NT2/D1 (cell line): ENCODE measurements at regions not wholly inside any gene's neighbourhood (a gene's known extent, or its start where the extent isn't known, plus 50 kb on each side); places are given as distances from the start of the nearest gene placed in this dataset.
"Not testable (repeated sequence)": the region's sequence is repeated elsewhere in the genome, so short reads cannot be mapped to it uniquely, and the experiment has no call there.

Experiments used
- YY1 ChIP-seq: IDR thresholded peaks from 2 replicates; pipeline ENCODE4 v1.6.1; 2011; ENCODE audit not compliant: insufficient read length, insufficient read depth
- ZNF274 ChIP-seq: IDR thresholded peaks from 2 replicates; pipeline ENCODE4 v1.6.1; 2011; ENCODE audit warnings: mild to moderate bottlenecking, low read depth, low read length

DNA sequence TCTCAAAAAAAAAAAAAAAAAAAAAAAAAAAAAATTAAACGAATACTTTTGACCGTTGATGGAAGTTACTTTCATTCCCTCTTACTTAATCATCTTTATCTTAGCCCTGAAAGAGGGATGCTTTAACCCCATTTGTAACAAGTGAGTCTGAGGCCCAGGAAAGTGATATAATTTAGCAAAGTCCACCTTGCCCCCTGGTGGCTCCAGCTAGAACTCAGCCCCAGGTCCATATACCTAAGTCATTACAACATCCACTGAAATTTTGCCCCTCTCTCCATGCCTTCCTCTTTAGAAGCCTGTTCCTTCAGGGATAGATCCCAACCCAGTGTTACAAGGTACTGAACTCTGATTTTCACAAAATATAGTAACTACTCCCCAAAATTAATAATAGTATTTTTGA, 116.3 kb upstream of the KRTAP5-11 start:
- not testable (repeated sequence) for TF ChIP-seq ZNF274, YY1
